Esophagus muscularis mucosa (tissue), 4 donors: ENCODE measurements at regions not wholly inside any gene's neighbourhood (a gene's known extent, or its start where the extent isn't known, plus 50 kb on each side); places are given as distances from the start of the nearest gene placed in this dataset.

Source experiments
- CTCF ChIP-seq, 3 experiments: fragments of 200-600 bp in 2 of 3; fragments of 450-650 bp in 1 of 3; sonication (generic) in 2 of 3; IDR thresholded peaks; one replicate each; pipeline ENCODE4 v1.5.1; 2017 to 2019; ENCODE audit warnings: antibody characterized with exemption in 3 of 3, mild to moderate bottlenecking in 2 of 3, moderate library complexity in 1 of 3
- EP300 ChIP-seq: sonication (generic); formaldehyde crosslinking; IDR thresholded peaks from one replicate; pipeline ENCODE4 v1.6.1; 2017; ENCODE audit warnings: antibody characterized with exemption
- POLR2A ChIP-seq: fragments of 450-650 bp; IDR thresholded peaks from one replicate; pipeline ENCODE4 v1.6.1; 2017; ENCODE audit warnings: antibody characterized with exemption, moderate library complexity, mild to moderate bottlenecking, low read depth
- POLR2AphosphoS5 ChIP-seq, 2 donors: sonication (generic); formaldehyde crosslinking; IDR thresholded peaks; one replicate each; pipeline ENCODE4 v1.6.1; 2017; ENCODE audit warnings: antibody characterized with exemption in 2 of 2

DNA sequence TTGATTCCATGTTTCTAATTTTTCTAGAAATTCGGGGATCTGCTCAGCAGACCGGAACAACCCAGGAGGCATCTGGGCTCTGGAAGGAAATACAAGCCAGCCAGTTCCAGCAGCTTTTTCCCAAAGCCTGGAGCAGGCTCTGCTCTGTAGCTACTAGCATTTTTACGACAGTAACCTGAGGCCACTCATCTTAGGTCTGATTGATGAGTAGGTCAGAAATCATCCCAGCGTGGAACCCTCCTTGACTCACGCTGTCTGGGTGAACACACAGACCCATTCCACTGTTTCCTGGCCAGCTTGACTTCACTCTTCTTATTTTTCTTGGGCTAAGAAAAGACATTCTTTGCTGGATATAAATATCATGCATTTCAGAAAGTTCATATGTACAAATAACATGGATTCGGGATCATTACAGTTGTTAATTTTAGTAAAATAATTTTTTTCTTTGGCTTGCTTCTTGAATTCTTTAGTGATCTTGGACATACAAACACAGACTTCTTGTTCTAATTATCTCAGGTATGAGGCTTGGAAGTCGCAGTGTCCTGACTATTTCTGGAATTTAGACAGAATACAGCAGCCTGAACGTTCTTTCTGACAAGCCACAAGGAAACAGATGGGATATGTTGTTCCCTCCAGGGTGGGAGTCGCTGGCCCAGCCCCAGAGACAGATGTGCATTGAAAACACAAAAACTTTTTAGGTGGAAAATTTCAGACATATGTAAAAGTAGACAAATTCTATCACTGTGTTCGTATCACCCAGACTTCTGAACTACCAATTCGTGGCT, 54.6 kb upstream of the PITRM1 start:
- TF ChIP-seq CTCF (IDR thresholded peaks at IDR 0.05) (no peak), EP300 (no peak), POLR2A (no peak), POLR2AphosphoS5 (IDR thresholded peaks at IDR 0.05) (no peak)
